WI38 (cell line): ENCODE measurements at regions not wholly inside any gene's neighbourhood (a gene's known extent, or its start where the extent isn't known, plus 50 kb on each side); places are given as distances from the start of the nearest gene placed in this dataset.

Experiments used
- H3K4me3 ChIP-seq: 2 replicates; pipeline ENCODE4 v1.5.1; 2011; ENCODE audit warnings: low read depth, mild to moderate bottlenecking, control low read depth, low read length
- CTCF ChIP-seq: IDR thresholded peaks from 2 replicates; pipeline ENCODE4 v1.5.1; 2012; ENCODE audit warnings: low read depth, mild to moderate bottlenecking, control low read depth, low read length

GRCh38 chr12:30023186-30023585, 239.4 kb upstream of the TMTC1 start:
- TF ChIP-seq CTCF: no peak
- no peak overlapping the region for H3K4me3 ChIP-seq

GRCh38 chr12:30021051-30021833, 237.5 kb upstream of the TMTC1 start:
- TF ChIP-seq CTCF: no peak
- no peak overlapping the region for H3K4me3 ChIP-seq

GRCh38 chr12:30019366-30020140, 235.8 kb upstream of the TMTC1 start:
- no peak for TF ChIP-seq CTCF
- no peak overlapping the region for H3K4me3 ChIP-seq

GRCh38 chr12:30016540-30017055, 232.9 kb upstream of the TMTC1 start:
- no peak for TF ChIP-seq CTCF
- H3K4me3 ChIP-seq: no peak overlapping the region

- H3K4me3 ChIP-seq: no peak overlapping the region
- no peak for TF ChIP-seq CTCF
Measured at GRCh38 chr12:30015631-30016337, 232.0 kb upstream of the TMTC1 start.

GRCh38 chr12:30014991-30015390, 231.2 kb upstream of the TMTC1 start:
- TF ChIP-seq CTCF: no peak
- no peak overlapping the region for H3K4me3 ChIP-seq
